Left renal pelvis (tissue), 4 donors: ENCODE measurements at regions not wholly inside any gene's neighbourhood (a gene's known extent, or its start where the extent isn't known, plus 50 kb on each side); places are given as distances from the start of the nearest gene placed in this dataset.
"Not testable (repeated sequence)": the region's sequence is repeated elsewhere in the genome, so short reads cannot be mapped to it uniquely, and the experiment has no call there.

Experiments
- DNase-seq, 4 donors: peaks; one replicate each; pipeline ENCODE4 v3.0.0-alpha.2; 2013; ENCODE audit warnings: low read depth in 4 of 4, low spot score in 3 of 4

DNA sequence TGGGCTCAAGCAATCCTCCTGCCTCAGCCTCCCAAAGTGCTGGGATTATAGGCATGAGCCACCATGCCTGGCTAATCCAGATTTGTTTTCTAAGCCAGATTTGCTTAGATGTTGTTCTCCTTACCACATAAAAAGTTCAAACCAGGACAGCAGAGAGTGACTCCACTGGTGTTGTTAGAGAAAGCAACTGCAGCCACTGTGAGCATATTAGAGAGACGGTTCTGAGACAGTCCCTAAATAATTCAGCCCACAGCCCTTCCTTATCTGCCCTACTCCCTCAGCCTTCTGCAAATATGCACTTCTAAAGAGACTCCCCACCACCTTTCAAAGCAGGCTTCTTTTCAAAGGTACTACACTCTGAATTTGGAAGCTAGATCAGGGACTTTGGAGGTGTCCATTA, 96.1 kb downstream of the DRD1 start:
- DNase-seq: no peak

DNA sequence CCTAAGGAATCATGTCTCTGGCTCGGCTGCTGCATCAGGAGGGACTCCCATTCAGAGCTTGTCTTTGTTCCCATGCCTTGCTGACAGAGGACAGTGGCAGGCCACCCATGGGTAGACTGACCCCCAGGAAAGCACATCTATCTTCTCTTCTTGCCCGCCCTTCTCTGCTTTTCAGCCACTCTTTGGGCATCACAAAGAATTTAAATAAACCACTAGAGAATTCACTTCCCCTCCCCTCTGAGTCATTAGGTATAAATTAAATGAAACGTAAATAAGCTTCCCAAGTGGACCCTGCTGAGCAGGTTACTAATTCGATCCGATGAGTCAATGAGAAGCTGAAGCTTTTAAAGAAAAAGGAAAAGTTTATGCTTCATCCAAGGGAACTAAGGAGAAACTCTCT, 97.0 kb downstream of the DRD1 start:
- no peak for DNase-seq

- DNase-seq: no peak
Observed at GRCh38 chr5:175344331-175345195, 99.4 kb downstream of the DRD1 start.

GRCh38 chr5:175343308-175343707, 100.7 kb downstream of the DRD1 start:
- no peak for DNase-seq

- DNase-seq: no peak
Observed at GRCh38 chr5:175340180-175340579, 103.8 kb downstream of the DRD1 start.

GRCh38 chr5:175337680-175338079, 106.3 kb downstream of the DRD1 start:
- no peak for DNase-seq

DNA sequence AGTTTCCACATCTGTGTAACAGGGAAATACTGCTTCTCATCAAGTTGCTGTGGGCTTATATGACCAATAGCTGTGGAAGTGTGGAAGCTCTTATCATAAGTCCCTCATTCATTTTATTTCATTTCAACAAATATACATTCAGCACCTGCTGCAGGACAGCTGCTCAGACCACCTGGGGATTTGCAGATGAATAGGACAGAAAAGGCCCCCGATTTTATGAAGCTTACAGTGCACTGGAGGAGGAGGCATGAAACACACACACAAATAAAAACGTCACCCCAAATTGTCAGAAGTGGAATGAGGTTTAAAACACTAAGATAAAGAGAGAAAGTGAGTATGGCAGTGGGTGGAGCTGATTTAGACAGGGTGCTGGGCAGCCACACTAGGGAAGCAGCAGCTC, 107.2 kb downstream of the DRD1 start:
- no peak for DNase-seq

GRCh38 chr5:175335691-175336090, 108.3 kb downstream of the DRD1 start:
- DNase-seq: no peak

GRCh38 chr5:175331173-175332036, 112.6 kb downstream of the DRD1 start:
- DNase-seq: not testable (repeated sequence)

GRCh38 chr5:175329976-175330375, 114.0 kb downstream of the DRD1 start:
- DNase-seq: no peak

DNA sequence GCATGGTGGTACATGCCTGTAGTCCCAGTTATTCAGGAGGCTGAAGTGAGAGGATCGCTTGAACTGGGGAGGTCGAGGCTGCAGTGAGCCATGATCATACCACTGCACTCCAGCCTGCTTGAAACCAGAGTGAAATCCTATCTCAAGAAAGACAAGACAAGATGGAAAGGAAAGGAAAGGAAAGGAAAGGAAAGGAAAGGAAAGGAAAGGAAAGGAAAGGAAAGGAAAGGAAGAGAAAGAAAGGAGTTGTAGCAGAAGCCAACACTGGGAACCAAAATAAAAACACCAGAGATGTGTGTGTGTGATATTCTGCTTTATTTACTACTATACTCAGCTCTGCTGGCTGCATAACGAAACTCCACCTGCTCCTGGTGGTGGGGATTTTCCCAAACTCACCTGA, 115.3 kb downstream of the DRD1 start:
- DNase-seq: no peak

GRCh38 chr5:175328176-175328575, 115.8 kb downstream of the DRD1 start:
- no peak for DNase-seq

DNA sequence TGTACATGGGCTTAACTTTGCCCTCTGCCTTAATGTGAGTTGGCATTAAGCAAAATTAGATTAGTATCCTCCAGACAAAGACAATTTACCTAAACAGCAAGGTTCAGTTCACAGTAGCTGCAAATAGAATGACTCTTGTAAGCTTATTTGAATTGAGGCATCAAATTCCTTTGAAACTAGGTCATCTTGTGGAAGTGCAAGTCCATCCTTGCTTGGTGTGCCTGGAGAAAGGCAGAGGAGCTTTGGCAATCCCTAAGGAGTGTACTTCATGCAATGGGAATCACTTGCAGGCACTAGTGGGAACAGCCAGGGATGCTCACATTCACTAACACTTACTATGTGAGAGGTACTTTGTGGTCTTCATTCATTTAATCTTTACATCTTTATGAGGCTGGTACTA, 118.3 kb downstream of the DRD1 start:
- no peak for DNase-seq

GRCh38 chr5:175321927-175322532, 122.0 kb downstream of the DRD1 start:
- DNase-seq: peak; percentile 18 to 67 (median 34)

DNA sequence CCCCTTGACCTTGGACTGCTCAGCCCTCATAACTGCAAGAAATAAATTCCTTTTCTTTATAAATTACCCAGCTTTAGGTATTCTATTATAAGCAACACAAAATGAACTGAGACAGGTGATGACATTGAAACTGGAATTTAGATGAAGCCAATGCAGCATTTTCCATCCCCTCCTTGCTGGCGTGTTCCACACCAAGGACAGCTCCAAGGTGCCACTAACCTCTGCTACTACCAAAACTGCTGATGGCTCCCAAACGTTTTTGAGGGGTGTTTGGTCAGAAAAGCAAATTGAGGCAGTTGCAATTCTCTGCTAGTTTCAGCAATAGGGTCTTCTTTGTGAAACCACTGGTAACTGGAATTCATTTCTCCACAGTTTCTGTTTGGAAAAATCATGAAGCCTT, 124.8 kb downstream of the DRD1 start:
- DNase-seq: no peak

DNA sequence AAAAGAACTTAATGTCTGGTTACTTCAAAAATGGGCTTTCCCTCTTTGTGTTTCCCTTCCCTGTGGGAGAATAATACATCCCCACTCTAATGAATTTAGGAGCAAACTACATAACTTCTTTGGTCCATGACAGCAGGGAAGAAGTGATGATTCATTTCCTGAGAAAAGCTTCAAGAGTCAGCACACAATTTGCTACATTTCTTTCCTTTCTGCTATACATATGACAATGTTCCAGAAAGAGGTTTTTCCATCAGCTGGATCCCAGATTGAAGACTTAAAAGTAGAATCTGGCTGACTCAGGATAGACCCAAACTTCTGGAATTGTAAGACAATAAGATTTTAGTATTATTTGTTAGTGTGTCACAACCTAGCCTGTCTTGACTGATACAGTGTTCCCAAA, 126.1 kb downstream of the DRD1 start:
- DNase-seq: no peak

- no peak for DNase-seq
Observed at GRCh38 chr5:175309218-175309810, 134.7 kb downstream of the DRD1 start.

- no peak for DNase-seq
Observed at GRCh38 chr5:175308701-175309100, 135.3 kb downstream of the DRD1 start.

DNA sequence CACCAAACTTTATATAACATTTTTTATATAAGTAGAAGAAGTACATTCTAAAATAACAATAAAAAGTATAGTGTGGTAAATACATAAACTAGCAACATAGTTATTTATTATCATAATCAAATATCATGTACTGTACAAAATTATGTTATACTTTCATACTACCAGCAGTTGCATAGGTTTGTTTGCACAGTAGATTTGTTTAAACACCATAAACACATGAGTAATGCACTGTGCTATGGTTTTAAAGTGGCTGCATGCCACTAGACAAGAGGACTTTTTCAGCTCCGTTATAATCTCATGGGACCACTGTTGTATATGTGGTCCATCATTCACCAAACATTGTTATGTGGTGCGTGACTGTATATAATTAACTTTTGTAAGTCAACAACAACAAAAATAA, 137.6 kb downstream of the DRD1 start:
- DNase-seq: no peak

- no peak for DNase-seq
Observed at GRCh38 chr5:175305251-175305650, 138.7 kb downstream of the DRD1 start.

DNA sequence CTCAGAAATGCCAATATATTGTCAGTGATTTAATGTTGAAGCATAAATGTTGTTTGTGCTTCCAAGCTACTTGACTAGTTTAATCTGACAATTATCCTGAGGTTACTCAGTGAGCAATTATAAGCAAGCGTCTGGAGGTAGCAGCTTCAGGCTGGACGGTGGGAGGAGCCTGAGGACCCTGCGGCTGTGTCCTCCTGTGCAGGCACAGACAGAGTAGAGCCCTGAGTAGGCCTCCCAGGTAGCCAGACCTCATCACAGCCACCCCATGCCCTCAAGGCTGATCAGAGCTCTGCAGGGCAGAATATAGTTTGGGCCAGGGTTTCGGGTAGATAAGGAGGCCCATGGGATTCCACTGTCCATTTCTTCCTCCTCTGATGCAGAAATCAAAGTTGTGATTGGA, 153.6 kb downstream of the DRD1 start:
- DNase-seq: no peak
